Loucy (cell line): ENCODE measurements at regions not wholly inside any gene's neighbourhood (a gene's known extent, or its start where the extent isn't known, plus 50 kb on each side); places are given as distances from the start of the nearest gene placed in this dataset.

Source experiments
- CTCF ChIP-seq: fragments of 200-600 bp; sonication (generic); conservative IDR thresholded peaks from 2 replicates; pipeline ENCODE4 v1.5.1; 2014; ENCODE audit warnings: mild to moderate bottlenecking, antibody characterized with exemption, low read length
- EZH2phosphoT487 ChIP-seq: fragments of 200-600 bp; IDR thresholded peaks from 2 replicates; pipeline ENCODE4 v1.6.1; 2018; ENCODE audit warnings: antibody characterized with exemption, mild to moderate bottlenecking, moderate library complexity, borderline replicate concordance

GRCh38 chr7:93751421-93751820 lies 139.1 kb downstream of the TFPI2 start:
- TF ChIP-seq CTCF (no peak), EZH2phosphoT487 (no peak)
